ENCODE measurements at regions not wholly inside any gene's neighbourhood (a gene's known extent, or its start where the extent isn't known, plus 50 kb on each side); places are given as distances from the start of the nearest gene placed in this dataset.

DNA sequence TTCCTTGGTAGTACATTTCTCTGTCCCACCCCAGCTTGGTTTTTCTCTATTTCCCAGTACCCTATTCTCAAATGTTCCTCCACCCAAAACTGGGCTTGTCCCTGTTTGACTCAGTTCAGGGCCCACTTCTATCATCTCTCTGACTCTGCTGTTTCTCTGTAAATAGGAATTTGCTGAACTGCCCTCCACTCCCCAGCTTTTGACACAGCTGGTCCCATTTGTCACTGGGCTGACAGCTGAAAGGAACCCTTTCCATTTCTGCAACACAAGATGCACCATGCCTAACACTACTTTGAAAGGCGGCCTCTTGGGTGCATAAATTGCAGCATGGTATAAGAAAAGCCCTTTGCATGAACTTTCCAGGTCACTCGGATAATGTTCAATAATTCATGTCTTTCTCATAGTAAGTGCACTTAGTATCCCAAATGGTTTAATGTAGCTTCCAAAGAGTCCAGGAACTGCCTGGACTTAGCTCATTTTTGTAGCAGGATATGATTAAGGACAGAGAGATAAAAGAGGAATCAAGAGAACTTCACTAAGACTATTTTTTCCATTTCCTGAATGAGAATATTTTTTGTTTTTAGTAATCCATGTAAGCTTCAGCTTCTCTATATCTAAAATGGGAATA is 256.7 kb downstream of the CDH11 start:
- Mint-ChIP-seq H3K27ac (no peak overlapping the region), H3K36me3 (no peaks in the 10 kb centered on the region)
- no peak for DNase-seq (ENCODE audit: low spot score in 2 of 2, unreplicated experiment in 2 of 2)

DNA sequence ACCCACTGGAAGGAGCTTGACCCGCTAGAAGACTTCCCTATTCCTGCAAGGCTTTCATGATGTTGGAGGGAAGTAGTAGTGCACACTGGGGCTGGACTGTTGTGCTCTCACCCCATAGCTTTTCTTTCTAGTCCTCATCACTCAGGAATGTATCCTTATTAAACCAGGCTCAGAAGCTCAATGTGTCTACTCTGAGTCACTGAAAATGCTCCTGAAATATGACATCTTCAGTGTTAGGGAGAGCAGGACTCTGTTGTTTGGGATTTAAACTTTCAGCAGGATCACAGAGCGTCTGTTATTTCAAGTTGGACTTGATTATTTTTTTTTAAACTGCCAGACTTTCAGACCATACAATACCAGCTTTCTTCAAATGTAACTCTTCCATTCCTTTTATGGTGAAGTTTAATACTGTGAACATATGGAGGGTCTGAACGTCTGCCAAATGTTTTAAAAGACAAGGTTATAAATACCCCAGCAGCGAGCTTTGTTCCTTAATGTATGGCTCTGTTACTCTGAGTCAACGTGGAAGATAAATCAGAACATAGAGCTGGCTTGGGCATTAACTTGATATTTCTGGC is 257.5 kb downstream of the CDH11 start:
- Mint-ChIP-seq H3K4me1 (peaks cover 14% of the 10 kb centered on the region), H3K27me3 (ENCODE audit: low read depth) (peaks cover 9% of the 10 kb centered on the region), H3K36me3 (no peaks in the 10 kb centered on the region), H3K27ac (no peak overlapping the region), H3K4me3 (no peak overlapping the region), H3K9me3 (peaks cover 4% of the 10 kb centered on the region)
- DNase-seq (ENCODE audit: low spot score in 2 of 2, unreplicated experiment in 2 of 2), result no peak
- TF ChIP-seq CTCF (IDR thresholded peaks at IDR 0.05; ENCODE audit: unreplicated experiment), result no peak

More for the DNA sequence above, 256.7 kb downstream of the CDH11 start:
- Mint-ChIP-seq H3K9me3 (peaks cover 4% of the 10 kb centered on the region), H3K4me3 (no peak overlapping the region), H3K27me3 (ENCODE audit: low read depth) (peaks cover 10% of the 10 kb centered on the region), H3K4me1 (peaks cover 16% of the 10 kb centered on the region)
- TF ChIP-seq CTCF (IDR thresholded peaks at IDR 0.05; ENCODE audit: unreplicated experiment), result no peak

DNA sequence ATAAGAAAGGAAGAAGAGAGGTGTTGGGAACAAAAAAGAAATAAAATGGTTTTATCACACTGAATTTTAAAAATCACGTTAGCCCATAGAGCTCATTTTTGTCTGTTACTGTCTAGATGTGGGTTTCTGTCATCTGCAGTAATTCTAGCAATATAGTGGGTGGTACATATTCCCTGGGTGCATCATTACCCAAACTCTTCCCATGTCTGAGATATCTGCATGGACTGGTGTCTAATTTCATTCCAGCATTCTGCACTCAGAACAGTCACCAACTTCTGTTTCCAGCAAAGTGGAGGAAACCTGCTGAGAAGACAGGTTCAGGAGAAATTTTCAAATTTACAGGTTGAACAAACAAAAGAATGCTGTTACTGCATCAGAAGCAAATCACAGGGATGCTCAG is 263.8 kb downstream of the CDH11 start:
- no peak for DNase-seq (ENCODE audit: low spot score in 2 of 2, unreplicated experiment in 2 of 2)
- Mint-ChIP-seq H3K27me3 (ENCODE audit: low read depth) (peaks cover 10% of the 10 kb centered on the region), H3K36me3 (no peaks in the 10 kb centered on the region), H3K4me1 (peaks cover 16% of the 10 kb centered on the region), H3K4me3 (no peak overlapping the region), H3K9me3 (no peaks in the 10 kb centered on the region), H3K27ac (no peak overlapping the region)
- no peak for TF ChIP-seq CTCF (IDR thresholded peaks at IDR 0.05; ENCODE audit: unreplicated experiment)

DNA sequence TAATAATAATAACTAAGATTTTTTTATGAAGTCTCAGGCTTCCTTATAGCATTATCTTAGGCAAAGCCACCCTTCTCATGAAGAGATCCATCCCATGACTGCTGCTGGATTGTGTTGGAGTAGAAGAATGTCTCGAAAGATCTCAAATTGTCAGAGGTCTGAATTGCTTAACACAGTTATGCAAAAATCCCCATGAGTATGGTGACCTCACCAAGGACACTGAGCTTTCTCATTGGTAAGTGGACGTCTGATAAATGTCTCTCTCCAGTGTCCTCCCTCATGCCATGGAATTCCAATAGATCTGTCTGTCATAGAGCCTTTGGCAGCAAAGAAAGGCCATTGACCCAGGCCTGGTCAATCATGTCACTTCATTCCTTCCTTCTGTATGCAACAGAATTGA is 264.5 kb downstream of the CDH11 start:
- no peak for TF ChIP-seq CTCF (IDR thresholded peaks at IDR 0.05; ENCODE audit: unreplicated experiment)
- no peak for DNase-seq (ENCODE audit: low spot score in 2 of 2, unreplicated experiment in 2 of 2)
- H3K36me3 Mint-ChIP-seq, result no peaks in the 10 kb centered on the region
- peaks cover 16% of the 10 kb centered on the region for H3K4me1 Mint-ChIP-seq
- peaks cover 10% of the 10 kb centered on the region for H3K27me3 Mint-ChIP-seq (ENCODE audit: low read depth)
- no peak overlapping the region for H3K4me3 Mint-ChIP-seq
- H3K9me3 Mint-ChIP-seq, result no peaks in the 10 kb centered on the region
- H3K27ac Mint-ChIP-seq, result no peak overlapping the region

DNA sequence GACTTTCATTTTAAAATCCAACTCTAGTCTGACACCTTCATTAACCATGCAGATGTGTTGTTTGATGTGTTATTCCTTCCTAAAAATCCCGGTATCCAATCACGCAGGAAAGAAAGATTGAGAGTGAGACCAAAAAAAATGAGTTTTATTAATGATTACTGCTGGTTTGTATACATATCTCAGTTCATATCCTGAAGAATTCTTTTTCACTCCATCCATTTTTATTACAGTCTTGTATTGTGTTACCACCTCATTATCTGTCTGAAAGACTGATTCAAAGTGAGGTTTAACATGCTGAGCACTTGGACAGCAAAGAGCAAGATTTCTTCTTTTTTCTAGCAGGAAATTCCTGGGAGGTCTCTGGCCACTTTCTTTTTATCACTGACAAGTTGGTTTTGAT is 268.3 kb downstream of the CDH11 start:
- H3K9me3 Mint-ChIP-seq, result peaks cover 8% of the 10 kb centered on the region
- DNase-seq (ENCODE audit: low spot score in 2 of 2, unreplicated experiment in 2 of 2), result no peak
- H3K4me3 Mint-ChIP-seq, result no peak overlapping the region
- H3K4me1 Mint-ChIP-seq, result peaks cover 4% of the 10 kb centered on the region
- peaks cover 12% of the 10 kb centered on the region for H3K27me3 Mint-ChIP-seq (ENCODE audit: low read depth)
- H3K27ac Mint-ChIP-seq, result no peak overlapping the region
- H3K36me3 Mint-ChIP-seq, result no peaks in the 10 kb centered on the region
- TF ChIP-seq CTCF (IDR thresholded peaks at IDR 0.05; ENCODE audit: unreplicated experiment), result no peak

Data from mesothelial cell of epicardium (in vitro differentiated cells).